Body of pancreas (tissue), 4 donors: ENCODE measurements at regions not wholly inside any gene's neighbourhood (a gene's known extent, or its start where the extent isn't known, plus 50 kb on each side); places are given as distances from the start of the nearest gene placed in this dataset.

Experiments used
- ATAC-seq: fragments of 150-250 bp; one replicate; pipeline ENCODE4 v1.9.1; 2016
- DNase-seq, 4 donors: peaks; one replicate each; pipeline ENCODE4 v3.0.0-alpha.2; 2019
- H3K27ac ChIP-seq, 4 donors: fragments of 200-600 bp; sonication (generic); 1 replicate in 3 of 4; 2 replicates in 1 of 4; pipeline versions ENCODE4 v1.5.1 to v1.6.1; 2016 to 2019; ENCODE audit warnings: mild to moderate bottlenecking in 1 of 4, mixed read lengths in 1 of 4, moderate library complexity in 1 of 4
- H3K27me3 ChIP-seq, 2 donors: fragments of 200-600 bp; sonication (generic); one replicate each; pipeline ENCODE4 v1.6.0; 2016; ENCODE audit warnings: mild to moderate bottlenecking in 1 of 2
- H3K36me3 ChIP-seq, 2 donors: fragments of 200-600 bp; sonication (generic); replicated peaks in 1 of 2; 2 replicates each; pipeline ENCODE4 v1.5.1; 2016; ENCODE audit warnings: low read depth in 2 of 2; ENCODE audit not compliant: insufficient read depth in 1 of 2
- H3K4me1 ChIP-seq: fragments of 200-600 bp; sonication (generic); one replicate; pipeline ENCODE4 v1.6.0; 2016
- H3K4me3 ChIP-seq, 2 donors: fragments of 200-600 bp; sonication (generic); 1 replicate in 1 of 2; 2 replicates in 1 of 2; pipeline ENCODE4 v1.5.1; 2016 to 2019
- H3K9me3 ChIP-seq, 3 donors: fragments of 200-600 bp; sonication (generic); 1 replicate in 2 of 3; 2 replicates in 1 of 3; pipeline ENCODE4 v1.5.1; 2016
- POLR2A ChIP-seq, 3 donors: fragments of 450-650 bp; IDR thresholded peaks; one replicate each; pipeline ENCODE4 v1.6.1; 2016; ENCODE audit warnings: antibody characterized with exemption in 3 of 3, mild to moderate bottlenecking in 2 of 3
- WGBS, 2 donors: methylation state at CpG; one replicate each; pipeline ENCODE4 v1.1.5; 2017; 5-methylcytosine and 5-hydroxymethylcytosine counted together
- intact Hi-C: fragments of 100-400 bp; cut with DNase I; formaldehyde crosslinking; loops from one replicate; pipeline ENCODE4 v1.15.1; 2023
- TF ChIP-seq, protein P1 (sequence below), 7 experiments: fragments of 450-650 bp in 4 of 7; fragments of 200-600 bp in 3 of 7; sonication (generic) in 3 of 7; IDR thresholded peaks; one replicate each; pipeline ENCODE4 v1.5.1; 2016 to 2019; ENCODE audit warnings: antibody characterized with exemption in 7 of 7

- no peaks in the 10 kb centered on the region for H3K9me3 ChIP-seq
- H3K4me3 ChIP-seq = no peak overlapping the region
- DNase-seq (peak; percentile 31 to 65 (median 46)), ATAC-seq (peak; percentile 45)
- TF ChIP-seq POLR2A (IDR thresholded peaks at IDR 0.05) = no peak
- TF ChIP-seq, protein P1, sequence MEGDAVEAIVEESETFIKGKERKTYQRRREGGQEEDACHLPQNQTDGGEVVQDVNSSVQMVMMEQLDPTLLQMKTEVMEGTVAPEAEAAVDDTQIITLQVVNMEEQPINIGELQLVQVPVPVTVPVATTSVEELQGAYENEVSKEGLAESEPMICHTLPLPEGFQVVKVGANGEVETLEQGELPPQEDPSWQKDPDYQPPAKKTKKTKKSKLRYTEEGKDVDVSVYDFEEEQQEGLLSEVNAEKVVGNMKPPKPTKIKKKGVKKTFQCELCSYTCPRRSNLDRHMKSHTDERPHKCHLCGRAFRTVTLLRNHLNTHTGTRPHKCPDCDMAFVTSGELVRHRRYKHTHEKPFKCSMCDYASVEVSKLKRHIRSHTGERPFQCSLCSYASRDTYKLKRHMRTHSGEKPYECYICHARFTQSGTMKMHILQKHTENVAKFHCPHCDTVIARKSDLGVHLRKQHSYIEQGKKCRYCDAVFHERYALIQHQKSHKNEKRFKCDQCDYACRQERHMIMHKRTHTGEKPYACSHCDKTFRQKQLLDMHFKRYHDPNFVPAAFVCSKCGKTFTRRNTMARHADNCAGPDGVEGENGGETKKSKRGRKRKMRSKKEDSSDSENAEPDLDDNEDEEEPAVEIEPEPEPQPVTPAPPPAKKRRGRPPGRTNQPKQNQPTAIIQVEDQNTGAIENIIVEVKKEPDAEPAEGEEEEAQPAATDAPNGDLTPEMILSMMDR (IDR thresholded peaks at IDR 0.05) = no peak
- WGBS, 2 donors = 22% methylated on average over 2 of the region's 3 CpGs; no CpG with 5 or more reads in 1 of the 2 donors
- H3K4me1 ChIP-seq = peaks cover 79% of the 10 kb centered on the region
- peak overlapping the region; percentile 32 to 48 (median 40) for H3K27ac ChIP-seq
- no peaks in the 10 kb centered on the region for H3K36me3 ChIP-seq
- no peaks in the 10 kb centered on the region for H3K27me3 ChIP-seq
- intact Hi-C loops = no loop called here
Observed at GRCh38 chr16:54422159-54422558, 135.6 kb upstream of the IRX3 start.

DNA sequence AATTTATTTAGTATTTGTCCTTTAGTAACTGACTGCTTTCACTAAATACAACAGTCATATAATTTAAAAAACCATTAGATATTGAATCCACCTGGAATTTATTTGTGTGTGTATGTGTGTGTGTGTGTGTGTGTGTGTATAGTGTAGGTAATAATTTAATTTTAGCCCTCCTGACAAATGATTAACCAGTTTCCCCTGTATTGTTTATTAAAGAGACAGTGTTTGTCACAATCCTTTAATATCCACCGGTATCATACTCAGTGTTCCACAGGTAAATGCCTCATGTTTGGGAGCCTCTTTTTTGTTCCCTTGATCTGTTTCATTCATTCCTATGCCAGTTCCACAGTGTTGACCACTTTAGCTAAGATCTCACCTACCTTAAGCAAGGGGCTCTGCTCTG is 134.6 kb upstream of the IRX3 start:
- ATAC-seq (peak; percentile 58), DNase-seq (no peak)
- intact Hi-C loops = no loop called here
- H3K27ac ChIP-seq = peak overlapping the region in 3 of 4 donors; percentile 8 to 40 (median 39)
- WGBS, 2 donors = 22 to 25% methylated on average over 1 of the region's 1 CpG
- no peaks in the 10 kb centered on the region for H3K27me3 ChIP-seq
- H3K4me3 ChIP-seq = no peak overlapping the region
- no peaks in the 10 kb centered on the region for H3K9me3 ChIP-seq
- TF ChIP-seq POLR2A (IDR thresholded peaks at IDR 0.05) = no peak
- TF ChIP-seq, protein P1 (IDR thresholded peaks at IDR 0.05) = no peak
- H3K36me3 ChIP-seq = no peaks in the 10 kb centered on the region
- peaks cover 79% of the 10 kb centered on the region for H3K4me1 ChIP-seq

GRCh38 chr16:54418903-54419302 is 132.3 kb upstream of the IRX3 start:
- intact Hi-C loops = no loop called here
- ATAC-seq = peak; percentile 53
- Histone ChIP-seq H3K27me3 (no peaks in the 10 kb centered on the region), H3K4me3 (no peak overlapping the region), H3K4me1 (peaks cover 57% of the 10 kb centered on the region), H3K9me3 (no peaks in the 10 kb centered on the region), H3K36me3 (no peaks in the 10 kb centered on the region), H3K27ac (no peak overlapping the region)
- DNase-seq = peak in 1 of 4 donors; percentile 33
- TF ChIP-seq, protein P1 (IDR thresholded peaks at IDR 0.05) = no peak
- no peak for TF ChIP-seq POLR2A (IDR thresholded peaks at IDR 0.05)
- WGBS, 2 donors = 19 to 30% methylated on average over 3 of the region's 3 CpGs

- Histone ChIP-seq H3K27ac (no peak overlapping the region), H3K4me1 (peaks cover 47% of the 10 kb centered on the region), H3K36me3 (no peaks in the 10 kb centered on the region), H3K27me3 (no peaks in the 10 kb centered on the region), H3K4me3 (no peak overlapping the region), H3K9me3 (no peaks in the 10 kb centered on the region)
- 36 to 37% methylated on average over 2 of the region's 2 CpGs for WGBS, 2 donors
- TF ChIP-seq, protein P1 (IDR thresholded peaks at IDR 0.05) = no peak
- no peak for TF ChIP-seq POLR2A (IDR thresholded peaks at IDR 0.05)
- intact Hi-C loops = no loop called here
- ATAC-seq (no peak), DNase-seq (no peak)
Observed at GRCh38 chr16:54417384-54417783, 130.8 kb upstream of the IRX3 start.

- H3K4me1 ChIP-seq = peaks cover 30% of the 10 kb centered on the region
- no peaks in the 10 kb centered on the region for H3K36me3 ChIP-seq
- H3K27ac ChIP-seq = no peak overlapping the region
- H3K9me3 ChIP-seq = no peaks in the 10 kb centered on the region
- no peaks in the 10 kb centered on the region for H3K27me3 ChIP-seq
- ATAC-seq (no peak), DNase-seq (no peak)
- TF ChIP-seq POLR2A (IDR thresholded peaks at IDR 0.05) = no peak
- TF ChIP-seq, protein P1 (IDR thresholded peaks at IDR 0.05) = no peak
- 92 to 94% methylated on average over 7 of the region's 7 CpGs for WGBS, 2 donors
- H3K4me3 ChIP-seq = no peak overlapping the region
- intact Hi-C loops = no loop called here
Observed at GRCh38 chr16:54414671-54415070, 128.1 kb upstream of the IRX3 start.
